OCI-LY3 (cell line): ENCODE measurements at regions not wholly inside any gene's neighbourhood (a gene's known extent, or its start where the extent isn't known, plus 50 kb on each side); places are given as distances from the start of the nearest gene placed in this dataset.

Experiments
- EZH2phosphoT487 ChIP-seq: fragments of 200-600 bp; shearing (Covaris generic); IDR thresholded peaks from 2 replicates; pipeline ENCODE4 v1.6.1; 2018; ENCODE audit warnings: antibody characterized with exemption, mixed run types, low read depth
- TF ChIP-seq, protein P1 (sequence below): fragments of 200-600, 300-600 bp; sonication (generic); IDR thresholded peaks from 2 replicates; pipeline ENCODE4 v1.5.1; 2014; ENCODE audit warnings: antibody characterized with exemption, low read length, low read depth

DNA sequence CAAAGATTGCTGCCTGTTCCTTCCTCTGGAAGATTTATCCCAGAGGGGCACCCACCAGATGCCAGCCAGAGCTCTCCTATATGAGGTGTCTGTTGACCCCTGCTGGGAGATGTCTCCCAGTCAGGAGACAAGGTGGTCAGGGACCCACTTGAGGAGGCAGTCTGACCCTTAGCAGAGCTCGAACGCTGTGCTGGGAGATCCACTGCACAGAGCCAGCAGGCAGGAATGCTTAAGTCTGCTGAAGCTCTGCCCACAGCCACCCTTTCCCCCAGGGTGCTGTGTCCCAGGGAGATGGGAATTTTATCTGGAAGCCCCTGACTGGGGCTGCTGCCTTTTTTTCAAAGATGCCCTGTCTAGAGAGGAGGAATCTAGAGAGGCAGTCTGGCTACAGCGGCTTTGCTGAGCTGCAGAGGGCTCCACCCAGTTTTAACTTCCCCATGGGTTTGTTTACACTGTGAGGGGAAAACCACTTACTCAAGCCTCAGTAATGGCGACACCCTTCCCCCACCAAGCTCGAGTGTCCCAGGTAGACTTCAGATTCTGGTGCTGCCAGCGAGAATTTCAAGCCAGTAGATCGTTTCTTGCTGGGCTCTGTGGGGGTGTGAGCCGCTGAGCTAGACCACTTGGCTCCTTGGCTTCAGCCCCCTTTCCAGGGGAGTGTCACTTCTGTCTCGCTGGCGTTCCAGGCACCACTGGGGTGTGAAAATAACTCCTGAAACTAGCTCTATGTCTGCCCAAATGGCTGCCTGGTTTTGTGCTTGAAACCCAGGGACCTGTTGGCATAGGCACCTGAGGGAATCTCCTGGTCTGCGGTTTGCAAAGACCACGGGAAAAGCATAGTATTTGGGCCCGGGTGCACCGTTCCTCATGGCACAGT, 51.1 kb upstream of the PDC start:
- TF ChIP-seq, protein P1, sequence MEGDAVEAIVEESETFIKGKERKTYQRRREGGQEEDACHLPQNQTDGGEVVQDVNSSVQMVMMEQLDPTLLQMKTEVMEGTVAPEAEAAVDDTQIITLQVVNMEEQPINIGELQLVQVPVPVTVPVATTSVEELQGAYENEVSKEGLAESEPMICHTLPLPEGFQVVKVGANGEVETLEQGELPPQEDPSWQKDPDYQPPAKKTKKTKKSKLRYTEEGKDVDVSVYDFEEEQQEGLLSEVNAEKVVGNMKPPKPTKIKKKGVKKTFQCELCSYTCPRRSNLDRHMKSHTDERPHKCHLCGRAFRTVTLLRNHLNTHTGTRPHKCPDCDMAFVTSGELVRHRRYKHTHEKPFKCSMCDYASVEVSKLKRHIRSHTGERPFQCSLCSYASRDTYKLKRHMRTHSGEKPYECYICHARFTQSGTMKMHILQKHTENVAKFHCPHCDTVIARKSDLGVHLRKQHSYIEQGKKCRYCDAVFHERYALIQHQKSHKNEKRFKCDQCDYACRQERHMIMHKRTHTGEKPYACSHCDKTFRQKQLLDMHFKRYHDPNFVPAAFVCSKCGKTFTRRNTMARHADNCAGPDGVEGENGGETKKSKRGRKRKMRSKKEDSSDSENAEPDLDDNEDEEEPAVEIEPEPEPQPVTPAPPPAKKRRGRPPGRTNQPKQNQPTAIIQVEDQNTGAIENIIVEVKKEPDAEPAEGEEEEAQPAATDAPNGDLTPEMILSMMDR: no peak
- TF ChIP-seq EZH2phosphoT487: no peak
